GM19043 (cell line): ENCODE measurements at regions not wholly inside any gene's neighbourhood (a gene's known extent, or its start where the extent isn't known, plus 50 kb on each side); places are given as distances from the start of the nearest gene placed in this dataset.

ENCODE experiments used
- ATAC-seq: cut with Tn5 transposase; IDR thresholded peaks from one replicate; pipeline ENCODE4 v1.9.1; 2021; ENCODE audit warnings: low read depth; ENCODE audit not compliant: unreplicated experiment

GRCh38 chr13:72258340-72258981 lies 391.5 kb upstream of the DACH1 start:
- no peak for ATAC-seq

- no peak for ATAC-seq
These were observed 388.9 kb upstream of the DACH1 start for GRCh38 chr13:72255908-72256307.

GRCh38 chr13:72253754-72254153 lies 386.8 kb upstream of the DACH1 start:
- ATAC-seq, result no peak

GRCh38 chr13:72246396-72246795 lies 379.4 kb upstream of the DACH1 start:
- no peak for ATAC-seq

- ATAC-seq, result no peak
These were observed 377.8 kb upstream of the DACH1 start for GRCh38 chr13:72244788-72245187.

GRCh38 chr13:72230131-72230530 lies 363.1 kb upstream of the DACH1 start:
- no peak for ATAC-seq

- ATAC-seq, result no peak
These were observed 362.1 kb upstream of the DACH1 start for GRCh38 chr13:72229067-72229466.

GRCh38 chr13:72221276-72221962 lies 354.4 kb upstream of the DACH1 start:
- no peak for ATAC-seq

- no peak for ATAC-seq
These were observed 352.0 kb upstream of the DACH1 start for GRCh38 chr13:72218966-72219365.

- ATAC-seq, result no peak
These were observed 350.1 kb upstream of the DACH1 start for GRCh38 chr13:72217142-72217541.

GRCh38 chr13:72208112-72208645 lies 341.2 kb upstream of the DACH1 start:
- no peak for ATAC-seq

GRCh38 chr13:72205773-72206172 lies 338.8 kb upstream of the DACH1 start:
- no peak for ATAC-seq

- no peak for ATAC-seq
These were observed 337.3 kb upstream of the DACH1 start for GRCh38 chr13:72204291-72204690.

- no peak for ATAC-seq
These were observed 334.7 kb upstream of the DACH1 start for GRCh38 chr13:72201726-72202125.

- no peak for ATAC-seq
These were observed 332.6 kb upstream of the DACH1 start for GRCh38 chr13:72199640-72200039.

- no peak for ATAC-seq
These were observed 332.1 kb upstream of the DACH1 start for GRCh38 chr13:72198967-72199560.

- ATAC-seq, result no peak
These were observed 331.0 kb upstream of the DACH1 start for GRCh38 chr13:72198042-72198441.

- no peak for ATAC-seq
These were observed 328.2 kb upstream of the DACH1 start for GRCh38 chr13:72195044-72195704.

GRCh38 chr13:72194523-72194922 lies 327.5 kb upstream of the DACH1 start:
- ATAC-seq, result no peak

- ATAC-seq, result no peak
These were observed 319.9 kb upstream of the DACH1 start for GRCh38 chr13:72186730-72187422.

GRCh38 chr13:72185776-72186175 lies 318.8 kb upstream of the DACH1 start:
- ATAC-seq, result no peak
